ENCODE measurements at regions not wholly inside any gene's neighbourhood (a gene's known extent, or its start where the extent isn't known, plus 50 kb on each side); places are given as distances from the start of the nearest gene placed in this dataset.

DNA sequence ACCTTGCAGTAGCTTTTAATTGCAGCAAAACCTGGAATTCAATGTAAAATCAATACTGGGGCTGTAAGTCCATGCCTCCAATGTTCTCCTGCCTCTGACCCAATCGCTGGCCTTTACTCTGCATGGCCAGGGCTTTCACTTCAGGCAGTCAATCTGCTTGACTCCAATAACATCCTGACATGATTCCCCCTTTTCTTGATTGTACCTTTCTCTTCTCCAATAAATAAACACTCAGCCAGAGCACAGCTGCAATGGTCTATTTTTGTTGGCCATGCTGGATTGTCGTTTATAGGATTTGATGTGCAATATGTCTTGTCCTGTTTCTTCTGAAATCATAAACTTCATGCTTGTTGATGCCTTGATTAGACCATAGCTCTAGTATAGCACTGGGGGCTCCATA is 97.8 kb upstream of the COL1A2 start:
- TF ChIP-seq, protein P1, sequence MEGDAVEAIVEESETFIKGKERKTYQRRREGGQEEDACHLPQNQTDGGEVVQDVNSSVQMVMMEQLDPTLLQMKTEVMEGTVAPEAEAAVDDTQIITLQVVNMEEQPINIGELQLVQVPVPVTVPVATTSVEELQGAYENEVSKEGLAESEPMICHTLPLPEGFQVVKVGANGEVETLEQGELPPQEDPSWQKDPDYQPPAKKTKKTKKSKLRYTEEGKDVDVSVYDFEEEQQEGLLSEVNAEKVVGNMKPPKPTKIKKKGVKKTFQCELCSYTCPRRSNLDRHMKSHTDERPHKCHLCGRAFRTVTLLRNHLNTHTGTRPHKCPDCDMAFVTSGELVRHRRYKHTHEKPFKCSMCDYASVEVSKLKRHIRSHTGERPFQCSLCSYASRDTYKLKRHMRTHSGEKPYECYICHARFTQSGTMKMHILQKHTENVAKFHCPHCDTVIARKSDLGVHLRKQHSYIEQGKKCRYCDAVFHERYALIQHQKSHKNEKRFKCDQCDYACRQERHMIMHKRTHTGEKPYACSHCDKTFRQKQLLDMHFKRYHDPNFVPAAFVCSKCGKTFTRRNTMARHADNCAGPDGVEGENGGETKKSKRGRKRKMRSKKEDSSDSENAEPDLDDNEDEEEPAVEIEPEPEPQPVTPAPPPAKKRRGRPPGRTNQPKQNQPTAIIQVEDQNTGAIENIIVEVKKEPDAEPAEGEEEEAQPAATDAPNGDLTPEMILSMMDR (IDR thresholded peaks at IDR 0.05): no peak
- TF ChIP-seq POLR2A (IDR thresholded peaks at IDR 0.05): no peak

All from testis (tissue), 2 donors.